GM21367 (cell line): ENCODE measurements at regions not wholly inside any gene's neighbourhood (a gene's known extent, or its start where the extent isn't known, plus 50 kb on each side); places are given as distances from the start of the nearest gene placed in this dataset.

Source experiments
- ATAC-seq: cut with Tn5 transposase; IDR thresholded peaks from one replicate; pipeline ENCODE4 v1.9.1; 2021; ENCODE audit not compliant: unreplicated experiment

DNA sequence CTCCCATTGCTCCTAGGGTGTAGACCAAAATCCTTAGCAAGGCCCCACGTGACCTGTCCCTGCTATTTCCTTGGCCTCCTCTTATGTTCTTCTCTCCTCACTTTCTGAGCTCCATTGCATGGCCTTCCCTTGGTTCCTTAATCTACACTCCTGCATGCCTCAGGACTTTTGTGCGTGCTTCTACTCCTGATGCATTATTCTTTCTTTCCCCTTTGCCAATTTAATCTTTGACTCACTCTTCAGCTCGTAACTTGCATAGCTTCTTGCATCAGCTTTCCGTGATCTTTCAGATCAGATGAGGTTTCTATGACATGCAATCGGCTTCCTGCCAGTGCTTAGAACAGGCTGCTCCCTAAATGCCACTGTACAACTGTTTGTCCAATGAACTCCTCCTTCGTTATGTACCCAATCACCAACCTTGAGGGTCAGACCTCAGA, 261.6 kb upstream of the CADM1 start:
- no peak for ATAC-seq

DNA sequence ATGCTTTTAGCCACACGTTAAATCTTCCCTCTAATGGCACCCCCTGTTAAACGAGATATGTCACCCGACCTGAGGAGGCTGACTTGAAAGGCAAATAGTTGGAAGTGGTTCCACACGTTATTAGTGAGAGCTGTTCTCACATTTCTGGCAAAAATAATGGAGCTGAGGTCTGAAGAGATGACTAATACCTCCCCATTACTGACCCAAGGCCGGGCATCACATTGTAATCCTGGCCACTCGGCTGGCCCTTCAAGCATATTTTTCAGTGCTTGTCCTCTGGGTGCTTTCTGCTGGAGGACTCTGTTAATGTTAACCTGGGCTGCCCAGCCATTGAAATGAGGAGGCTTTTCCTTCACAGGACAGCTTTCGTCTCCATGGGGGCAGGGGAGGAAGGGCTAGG, 260.0 kb upstream of the CADM1 start:
- no peak for ATAC-seq

DNA sequence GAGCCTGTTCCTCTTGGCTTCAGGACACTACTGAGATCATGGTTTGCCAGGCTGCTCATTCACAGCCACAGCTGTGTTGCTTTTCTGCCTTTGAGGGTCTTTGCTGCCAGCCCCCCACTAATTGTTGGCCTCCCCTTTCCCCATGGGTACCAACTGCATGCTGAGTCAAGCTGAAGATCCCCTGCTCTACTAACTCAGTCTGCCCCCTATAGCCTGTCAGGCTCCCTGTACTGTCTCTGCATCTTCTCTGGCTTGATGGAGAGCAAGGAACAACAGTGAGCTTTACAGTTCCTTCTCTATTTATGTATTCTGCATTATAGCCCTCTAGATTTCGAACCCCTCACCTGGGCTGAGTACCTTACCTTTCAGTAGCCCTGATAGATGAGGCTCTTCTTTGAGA, 257.6 kb upstream of the CADM1 start:
- no peak for ATAC-seq

DNA sequence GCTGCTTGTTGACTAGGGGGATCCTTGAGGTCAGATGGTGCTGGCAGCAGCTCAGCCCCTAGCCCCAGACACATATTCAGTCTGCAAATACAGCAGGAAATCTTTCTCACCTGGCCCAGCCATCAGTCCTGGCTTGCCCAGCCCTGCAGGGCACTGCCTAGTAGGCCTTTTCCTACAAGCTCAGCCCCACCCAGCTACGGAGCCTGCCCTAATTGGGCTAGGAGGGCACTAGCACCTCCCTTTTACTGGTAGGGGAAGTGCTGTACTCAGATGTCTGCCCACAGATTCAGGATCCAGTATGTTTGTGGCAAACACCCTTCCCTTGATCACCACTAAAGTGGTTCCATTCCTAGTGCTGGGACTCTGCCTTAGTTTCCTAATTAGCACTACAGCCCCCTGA, 257.1 kb upstream of the CADM1 start:
- ATAC-seq = no peak

DNA sequence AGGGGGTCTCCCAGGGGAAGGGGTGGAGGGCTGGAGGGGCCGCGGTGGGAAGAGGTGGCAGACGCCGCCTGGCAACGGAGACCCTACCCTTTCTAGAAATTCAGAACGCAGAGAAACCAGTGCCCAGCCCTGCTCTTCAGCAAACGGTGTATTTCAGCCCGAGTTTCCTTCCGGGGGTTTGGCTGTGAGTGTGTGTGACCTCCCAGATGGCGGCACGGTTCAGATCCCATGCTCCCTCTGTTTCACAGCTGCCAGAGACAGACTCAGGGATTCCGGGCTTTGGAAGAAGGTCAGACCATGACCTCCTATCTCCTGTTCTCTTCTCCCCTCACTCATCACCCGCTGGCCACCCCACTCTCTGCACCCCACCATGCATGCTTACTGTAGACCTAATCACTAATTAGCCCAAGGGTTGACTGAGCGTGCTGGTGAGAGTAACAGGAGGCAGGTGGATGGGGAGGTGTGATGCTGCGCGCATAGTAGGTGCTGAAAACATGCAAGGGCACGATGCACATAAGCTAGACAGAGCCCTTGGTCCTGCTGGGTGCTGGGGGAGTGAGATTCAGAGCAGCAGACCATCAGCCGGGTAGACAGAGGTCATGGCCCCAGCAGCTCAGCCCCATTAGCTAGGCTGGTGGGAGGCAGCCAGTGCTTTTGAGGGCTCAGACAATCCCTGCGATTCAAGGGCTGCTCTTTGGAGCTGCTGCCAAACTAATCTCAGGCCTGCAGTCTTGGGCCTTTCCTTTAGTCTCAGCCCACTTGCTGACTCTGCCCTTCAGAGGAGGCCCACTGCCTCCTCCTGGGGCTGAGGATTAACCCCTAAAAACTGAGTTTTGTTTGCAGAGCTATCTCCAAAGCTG, 256.5 kb upstream of the CADM1 start:
- ATAC-seq = no peak

DNA sequence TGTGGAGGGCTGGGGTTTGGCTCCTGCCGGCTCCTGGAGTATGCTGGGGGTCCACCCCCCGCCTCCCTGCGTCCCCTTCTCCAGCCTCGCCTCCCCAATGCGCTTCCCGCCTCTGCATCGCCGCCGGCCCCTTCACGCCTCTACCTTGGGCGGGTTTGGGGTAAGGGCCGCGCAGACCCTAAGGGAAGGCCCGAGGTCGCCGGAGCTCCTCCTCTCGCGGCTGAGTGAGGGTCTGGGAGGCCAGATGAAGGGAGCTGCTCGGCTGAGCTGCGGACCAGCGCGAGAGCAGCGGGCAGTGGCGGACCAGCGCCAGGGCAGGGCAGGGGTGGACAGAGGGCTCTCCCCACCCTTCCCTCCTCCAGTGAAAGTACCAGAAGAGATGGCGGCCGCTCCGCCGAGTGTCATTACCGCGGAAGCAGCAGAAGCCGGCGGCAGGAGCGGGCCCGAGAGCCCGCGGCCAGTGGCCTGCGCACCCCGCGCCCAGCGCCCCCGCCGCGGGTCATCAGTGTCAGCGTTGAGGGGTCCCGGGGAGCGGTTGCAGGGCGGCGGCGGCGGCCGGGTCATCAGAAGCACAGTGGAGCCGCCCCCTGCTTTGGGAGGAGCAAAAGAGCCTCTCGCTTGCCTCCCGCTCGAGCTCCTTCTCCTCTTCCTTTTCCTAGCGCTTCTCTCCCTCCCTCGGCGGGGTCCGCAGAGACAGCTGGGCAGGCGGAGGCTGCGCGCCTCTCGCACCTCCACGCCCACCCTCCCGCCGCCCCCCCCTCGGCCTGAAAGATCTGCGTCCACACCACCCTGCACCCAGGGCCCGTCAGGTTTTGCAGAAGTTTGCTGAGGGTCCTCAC, 255.6 kb upstream of the CADM1 start:
- no peak for ATAC-seq

DNA sequence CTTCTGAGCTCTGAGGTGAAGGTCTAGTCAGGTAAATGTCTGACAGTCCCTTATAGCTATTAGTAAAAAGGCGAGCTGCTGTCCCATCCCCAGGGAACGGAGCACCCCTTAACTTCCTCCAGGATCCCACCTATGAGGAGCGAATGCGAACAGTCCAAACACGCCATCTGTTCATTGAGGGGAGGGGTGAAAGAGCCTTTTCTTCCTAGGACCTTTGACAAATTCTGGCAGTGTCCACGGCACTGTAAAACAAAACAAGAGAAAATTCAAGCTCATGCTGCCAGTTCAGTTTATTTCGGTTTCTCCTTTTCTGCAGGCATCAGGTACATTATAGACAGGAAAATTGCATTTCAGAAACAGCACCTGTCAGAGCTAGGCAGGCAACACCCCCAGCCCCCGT, 253.8 kb upstream of the CADM1 start:
- no peak for ATAC-seq

DNA sequence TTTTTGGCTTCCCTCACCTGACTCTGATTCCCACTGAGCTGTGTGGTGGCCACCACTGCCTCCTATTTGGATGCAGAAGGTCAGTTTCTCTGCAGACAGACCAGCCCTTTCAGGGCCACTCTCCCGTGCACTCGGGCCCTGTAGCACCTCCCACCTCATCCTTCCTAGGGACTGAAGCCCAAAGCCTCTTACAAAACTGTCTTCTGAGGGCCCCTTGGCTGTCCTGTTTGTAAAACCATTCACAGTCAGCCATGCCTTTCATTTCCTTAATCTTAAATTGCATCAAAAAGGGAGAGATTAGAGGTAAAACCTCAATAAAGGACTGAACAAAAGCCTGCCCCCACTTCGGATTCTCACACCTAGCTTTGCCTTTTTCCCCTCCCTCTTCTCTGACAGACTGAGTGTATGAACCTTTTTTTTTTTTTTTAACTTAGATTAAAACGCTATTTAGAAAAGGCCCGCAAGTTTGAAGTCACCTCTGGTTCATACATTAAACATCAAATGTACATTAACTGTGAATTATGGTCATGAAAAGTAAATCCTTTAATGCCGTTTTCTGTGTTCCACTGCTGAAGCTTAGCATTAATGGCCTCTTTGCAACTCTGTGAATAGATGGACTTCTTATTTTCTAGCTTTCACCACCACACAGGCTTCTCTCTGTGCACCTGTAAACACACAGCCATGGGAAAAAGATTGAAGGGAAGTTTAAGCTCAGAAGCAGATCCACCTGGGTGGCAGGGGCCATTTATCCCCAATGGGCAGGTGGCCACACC, 247.2 kb upstream of the CADM1 start:
- no peak for ATAC-seq

DNA sequence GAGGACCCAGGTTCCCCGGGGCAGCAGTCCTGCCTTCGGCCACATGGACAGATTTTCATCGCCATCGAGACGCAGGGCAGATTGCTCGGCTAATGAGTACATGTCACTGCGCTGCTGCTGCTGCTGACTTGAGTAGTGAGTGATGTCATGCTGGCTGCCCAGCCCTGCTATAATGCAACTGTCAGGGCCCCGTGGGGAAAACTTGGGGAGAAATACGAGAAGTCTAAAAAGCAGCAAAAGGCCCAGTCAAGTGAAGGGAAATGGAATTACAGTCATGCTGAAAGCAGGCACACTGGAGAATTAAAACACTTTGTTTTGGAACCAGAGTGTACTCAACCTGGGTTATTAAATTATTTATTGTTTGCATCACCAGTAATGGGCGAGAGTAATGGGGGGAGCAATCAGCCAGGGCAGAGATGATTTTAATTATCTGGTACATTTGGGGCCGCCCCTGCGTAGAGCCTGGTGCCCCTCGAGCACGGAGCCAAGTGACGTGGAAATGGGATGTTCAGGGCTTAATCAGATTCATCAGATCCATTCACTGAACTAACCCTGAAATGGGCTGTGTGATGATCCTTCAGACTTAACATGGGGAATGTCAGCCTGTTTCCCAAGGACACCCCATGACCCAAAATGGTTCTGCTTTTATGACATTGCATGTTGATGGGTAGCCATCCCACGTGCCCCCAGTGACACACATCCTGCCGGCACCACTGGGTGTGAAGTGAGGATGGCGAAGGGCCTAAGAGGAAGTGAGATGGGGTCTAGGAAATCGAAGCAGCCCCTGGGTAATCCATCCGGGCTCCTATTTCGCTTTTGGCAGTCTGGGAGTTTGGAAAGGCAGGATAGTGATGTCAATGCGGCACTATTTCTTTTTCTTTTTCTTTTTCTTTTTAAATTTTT, 241.6 kb upstream of the CADM1 start:
- no peak for ATAC-seq

DNA sequence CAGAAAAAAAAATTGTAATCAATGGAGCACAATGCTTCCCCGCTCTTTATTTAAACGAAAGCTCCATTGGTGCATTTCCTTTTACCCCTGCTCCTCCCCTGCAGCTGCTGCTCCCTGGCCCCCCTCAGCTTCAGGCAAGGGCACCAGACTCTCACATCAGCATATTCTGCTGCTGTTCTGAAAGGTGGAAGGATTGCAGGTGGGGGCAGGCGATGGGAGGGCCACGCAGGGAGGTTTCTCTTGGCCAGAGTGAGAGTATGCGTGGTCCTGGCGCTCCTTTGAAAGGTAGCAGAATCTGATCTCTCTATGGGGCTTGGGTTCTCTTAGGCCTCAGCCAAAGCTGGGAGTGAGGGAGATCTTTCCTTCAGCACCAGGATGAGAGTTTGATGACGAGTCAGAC, 240.9 kb upstream of the CADM1 start:
- no peak for ATAC-seq

DNA sequence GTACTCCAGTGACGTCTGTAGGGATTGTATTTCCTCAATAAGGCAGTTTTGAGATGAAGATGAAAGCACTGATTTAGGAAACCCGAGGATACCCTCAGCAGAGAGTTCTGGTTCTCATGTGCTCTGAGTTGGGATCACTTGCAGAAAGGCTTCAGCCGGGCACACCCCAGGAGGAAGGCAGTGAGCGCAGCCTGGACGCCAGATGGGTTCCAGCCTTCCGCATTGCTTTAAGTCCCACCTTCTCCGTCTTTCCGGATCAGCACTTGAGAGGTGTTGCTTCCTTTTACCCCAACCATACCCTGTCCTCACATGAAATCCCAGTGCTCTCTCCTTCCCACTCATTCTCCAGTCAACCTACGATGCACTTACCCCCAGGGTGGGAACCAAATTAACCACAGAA, 239.5 kb upstream of the CADM1 start:
- ATAC-seq = no peak

DNA sequence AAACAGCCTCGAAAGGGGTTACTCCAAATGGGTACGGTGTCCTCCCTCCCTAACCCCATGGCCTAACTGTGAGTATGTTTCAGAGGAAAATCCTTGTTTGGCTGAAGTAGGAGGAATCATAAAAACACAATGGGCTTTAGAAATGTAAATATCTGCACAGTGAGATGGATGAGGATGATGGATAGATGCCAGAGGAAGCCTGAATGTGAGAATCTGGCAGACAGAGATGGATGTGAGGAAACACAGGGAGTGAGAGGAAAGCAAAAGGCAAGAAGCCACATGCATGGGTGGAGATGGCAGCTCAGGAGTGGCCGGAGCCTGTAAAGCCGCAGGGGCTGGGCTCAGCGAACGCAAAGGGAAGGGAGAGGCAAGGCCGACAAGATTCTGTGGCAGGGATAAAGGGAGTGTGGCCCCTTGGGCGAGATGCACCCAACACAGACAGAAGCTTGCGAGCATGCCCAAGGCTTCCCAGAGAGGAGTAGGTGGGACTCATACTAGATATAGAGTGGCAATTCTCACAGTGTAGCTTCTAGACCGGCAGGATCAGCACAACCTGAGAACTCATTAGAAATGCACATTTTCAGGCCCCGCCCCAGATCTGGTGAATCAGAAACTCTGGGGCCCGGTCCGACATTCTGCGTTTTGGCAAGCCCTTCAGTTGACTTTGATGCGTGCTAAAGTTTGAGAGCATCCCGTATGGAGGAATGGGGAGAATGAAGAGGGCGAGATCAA, 237.3 kb upstream of the CADM1 start:
- ATAC-seq = no peak

DNA sequence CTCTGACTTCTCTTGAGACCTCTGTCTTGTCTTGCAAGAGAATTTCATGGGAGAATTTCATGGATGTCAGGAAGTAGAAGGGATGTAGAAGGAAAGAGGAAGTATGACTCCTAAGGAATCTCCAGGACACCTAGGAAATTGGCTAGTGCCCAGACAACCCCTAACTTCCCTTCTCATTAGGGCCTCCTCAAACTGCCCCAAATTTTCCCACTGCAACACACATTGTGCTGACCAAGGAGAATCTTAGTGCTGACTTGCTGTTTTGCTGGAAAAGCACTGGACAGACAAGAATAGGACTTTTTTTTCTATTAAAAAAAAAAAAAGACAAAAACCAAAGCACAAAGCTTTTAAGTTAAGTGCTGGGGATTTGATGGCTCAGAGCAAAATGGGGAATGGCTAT, 236.1 kb upstream of the CADM1 start:
- no peak for ATAC-seq

DNA sequence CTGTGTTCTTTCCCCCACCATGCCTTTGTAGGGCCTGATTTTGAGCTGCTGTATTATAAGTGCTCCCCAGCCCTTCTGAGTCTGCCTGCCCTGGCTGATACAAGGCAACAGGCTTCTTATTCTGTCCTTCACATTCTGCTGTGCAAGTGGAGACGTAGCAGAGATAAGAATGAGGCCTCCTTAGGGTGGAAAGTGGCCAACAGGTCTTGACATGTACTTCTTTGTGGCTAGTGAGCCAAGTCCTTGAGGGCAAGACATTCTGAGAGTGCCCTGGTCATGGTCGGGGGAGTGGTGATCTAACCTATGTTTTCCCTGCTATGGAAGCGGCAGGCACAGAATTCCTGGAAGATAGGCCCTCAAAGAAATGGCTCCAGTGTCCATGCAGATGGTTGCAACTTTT, 235.7 kb upstream of the CADM1 start:
- ATAC-seq = no peak

DNA sequence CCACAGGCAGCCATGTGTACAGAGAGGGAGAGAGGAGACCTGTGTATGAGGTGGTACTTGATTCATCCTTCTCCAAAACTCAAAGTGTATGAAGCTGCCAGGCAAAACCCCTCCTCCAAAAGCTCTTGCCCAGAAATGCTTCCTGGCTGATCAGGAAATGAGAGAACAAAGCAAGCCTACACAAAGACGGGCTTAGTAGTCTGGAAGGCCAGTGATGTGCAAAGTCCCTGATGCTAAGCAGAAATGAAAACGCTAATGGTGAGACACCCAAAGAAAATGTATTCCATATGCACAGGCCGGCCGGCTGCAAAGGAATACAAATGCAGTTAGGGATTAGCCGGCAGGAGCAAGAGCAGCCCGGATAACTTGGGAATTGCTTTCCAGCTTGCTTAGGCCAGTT, 234.9 kb upstream of the CADM1 start:
- no peak for ATAC-seq

DNA sequence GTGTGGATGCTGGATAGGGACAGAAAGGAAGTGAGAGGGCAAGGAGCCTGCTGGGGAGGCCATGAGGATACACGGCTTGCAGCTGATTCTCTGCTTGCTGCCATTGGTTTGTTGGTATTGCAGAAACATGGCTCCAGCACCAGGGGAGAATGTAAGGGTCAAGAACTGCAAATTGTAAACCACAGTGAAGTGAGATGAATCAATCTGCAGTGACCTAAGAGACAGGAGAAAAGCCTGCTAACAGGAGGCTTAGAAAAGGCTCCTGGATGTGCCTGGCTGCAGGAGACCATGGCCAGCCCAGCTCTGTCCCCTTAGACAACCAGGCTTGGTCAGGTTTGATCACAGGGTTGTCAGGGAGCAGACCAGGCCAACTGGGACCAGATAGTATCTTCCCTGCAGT, 233.7 kb upstream of the CADM1 start:
- ATAC-seq = no peak

DNA sequence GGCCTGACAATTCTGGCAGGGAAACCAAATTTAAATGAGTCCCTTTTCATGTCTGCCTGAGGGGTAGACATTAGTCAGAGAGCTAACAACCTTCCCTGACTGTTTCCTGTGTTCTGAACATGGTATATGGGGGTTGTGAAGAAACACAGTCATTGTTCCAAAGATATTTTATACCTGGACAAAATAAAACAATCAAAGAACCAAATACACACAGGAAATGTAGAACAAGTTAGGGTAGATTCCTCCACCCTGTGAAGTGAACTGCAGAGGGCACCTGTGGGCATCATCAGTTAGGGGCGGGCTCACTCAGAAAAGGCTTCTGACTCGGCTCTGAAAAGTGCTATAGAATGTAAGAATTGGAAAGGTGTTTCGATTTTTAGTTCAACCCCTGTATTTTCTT, 231.9 kb upstream of the CADM1 start:
- no peak for ATAC-seq

DNA sequence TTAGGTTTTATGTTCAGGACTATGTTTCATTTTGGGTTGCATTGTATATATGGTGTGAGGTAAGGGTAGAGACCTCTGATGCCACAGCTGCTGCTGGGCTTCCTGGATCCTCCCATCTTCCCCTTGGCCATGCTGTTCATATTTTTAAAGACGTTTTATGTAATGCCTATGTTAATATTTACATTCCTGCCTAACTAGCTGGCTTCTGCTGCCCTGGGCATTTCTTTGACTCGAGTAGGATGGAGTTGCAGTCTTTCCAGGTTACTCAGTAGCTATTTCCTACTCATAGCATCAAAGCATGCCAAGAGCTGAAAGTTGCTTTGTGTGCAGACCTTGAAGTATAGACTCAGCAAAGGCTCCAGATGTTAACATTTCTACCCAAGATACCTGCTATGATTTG, 220.5 kb upstream of the CADM1 start:
- no peak for ATAC-seq

DNA sequence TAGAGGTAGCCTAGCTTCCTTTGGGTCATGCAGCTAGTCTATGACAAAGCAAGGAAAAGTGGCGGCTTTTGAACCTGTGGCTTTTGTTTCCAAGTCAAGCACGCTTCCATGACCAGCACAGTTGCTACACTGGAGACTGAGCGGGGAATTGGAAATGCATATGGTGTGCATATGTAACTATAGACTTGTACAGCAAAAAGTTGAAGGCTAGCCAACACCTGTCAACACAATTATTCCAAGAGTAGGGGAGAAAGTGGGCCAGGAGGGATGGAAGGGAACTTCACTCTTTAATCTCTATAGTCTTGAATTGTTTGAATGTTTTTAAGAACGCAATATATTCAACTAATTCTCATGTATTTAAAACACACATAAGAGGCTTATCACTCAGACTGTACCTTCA, 218.5 kb upstream of the CADM1 start:
- ATAC-seq = no peak
